ENCODE measurements at regions not wholly inside any gene's neighbourhood (a gene's known extent, or its start where the extent isn't known, plus 50 kb on each side); places are given as distances from the start of the nearest gene placed in this dataset.
A peak's percentile ranks its signal among the peaks of the same experiment; 100 is the strongest.

DNA sequence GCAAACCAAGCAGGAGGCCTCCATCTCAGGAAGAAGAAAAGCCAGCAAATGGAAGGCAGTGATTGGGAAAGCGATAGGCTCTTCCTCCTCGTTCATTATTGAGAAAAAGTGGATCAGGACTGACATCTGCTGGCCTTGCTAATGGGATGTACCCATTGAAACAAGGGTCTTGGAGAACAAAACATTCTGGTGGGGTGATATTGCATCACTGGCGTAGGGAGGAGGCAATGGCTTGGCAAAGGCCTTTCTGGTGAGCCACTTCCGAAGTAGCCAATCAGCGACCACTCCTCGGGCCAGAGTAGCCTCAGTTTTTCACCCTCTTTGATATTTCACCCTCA, 86.7 kb upstream of the NFIB start:
- H3K36me3 ChIP-seq (replicated peaks in 1 of 2; ENCODE audit: control insufficient read depth in 1 of 2, insufficient read depth in 2 of 2, low read length in 1 of 2) = no peaks in the 10 kb centered on the region
- H4K20me1 ChIP-seq (ENCODE audit: insufficient read depth) = no peaks in the 10 kb centered on the region
- H3K27me3 ChIP-seq (ENCODE audit: insufficient read depth) = no peaks in the 10 kb centered on the region
- TF ChIP-seq REST (IDR thresholded peaks at IDR 0.05; ENCODE audit: low read depth, low read length) (no peak), IRF3 (IDR thresholded peaks at IDR 0.05; ENCODE audit: low read depth, low read length) (no peak), RAD21 (IDR thresholded peaks at IDR 0.05; ENCODE audit: low read length) (peak; percentile 67), CHD2 (IDR thresholded peaks at IDR 0.05; ENCODE audit: low read length, partially characterized antibody) (no peak), FOXJ3 (CRISPR knock-in tag; IDR thresholded peaks at IDR 0.05) (no peak), SMC3 (IDR thresholded peaks at IDR 0.05; ENCODE audit: low read depth, low read length) (peak; percentile 40; the same call in 1 of the 2 replicates)
- TF ChIP-seq, protein P1, sequence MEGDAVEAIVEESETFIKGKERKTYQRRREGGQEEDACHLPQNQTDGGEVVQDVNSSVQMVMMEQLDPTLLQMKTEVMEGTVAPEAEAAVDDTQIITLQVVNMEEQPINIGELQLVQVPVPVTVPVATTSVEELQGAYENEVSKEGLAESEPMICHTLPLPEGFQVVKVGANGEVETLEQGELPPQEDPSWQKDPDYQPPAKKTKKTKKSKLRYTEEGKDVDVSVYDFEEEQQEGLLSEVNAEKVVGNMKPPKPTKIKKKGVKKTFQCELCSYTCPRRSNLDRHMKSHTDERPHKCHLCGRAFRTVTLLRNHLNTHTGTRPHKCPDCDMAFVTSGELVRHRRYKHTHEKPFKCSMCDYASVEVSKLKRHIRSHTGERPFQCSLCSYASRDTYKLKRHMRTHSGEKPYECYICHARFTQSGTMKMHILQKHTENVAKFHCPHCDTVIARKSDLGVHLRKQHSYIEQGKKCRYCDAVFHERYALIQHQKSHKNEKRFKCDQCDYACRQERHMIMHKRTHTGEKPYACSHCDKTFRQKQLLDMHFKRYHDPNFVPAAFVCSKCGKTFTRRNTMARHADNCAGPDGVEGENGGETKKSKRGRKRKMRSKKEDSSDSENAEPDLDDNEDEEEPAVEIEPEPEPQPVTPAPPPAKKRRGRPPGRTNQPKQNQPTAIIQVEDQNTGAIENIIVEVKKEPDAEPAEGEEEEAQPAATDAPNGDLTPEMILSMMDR (IDR thresholded peaks at IDR 0.05) = peak; percentile 52
- no peaks in the 10 kb centered on the region for H3K9me3 ChIP-seq
- peak; percentile 17 for DNase-seq
- ChIA-PET CTCF (interaction anchor here (1.7 kb wide), 1 partner anchor 973 kb away, joined by 8 read pairs; no protein-coding TSS in a partner anchor), POLR2A (no interaction called here)
- H3F3A ChIP-seq (replicated peaks; ENCODE audit: insufficient read depth) = no peaks in the 10 kb centered on the region
- H3K4me3 ChIP-seq (ENCODE audit: low read depth in 2 of 2, low read length in 1 of 2) = no peak overlapping the region
- H3K4me1 ChIP-seq (ENCODE audit: control insufficient read depth in 1 of 2, insufficient read depth in 2 of 2, low read depth in 1 of 2, low read length in 1 of 2) = peaks cover 5 to 8% of the 10 kb centered on the region in 2 experiments; a peak in 2 of 4 replicates
- no peak overlapping the region for H3K9ac ChIP-seq
- no peak overlapping the region for H3K27ac ChIP-seq (ENCODE audit: low read depth in 2 of 2, low read length in 1 of 2)
- H3K4me2 ChIP-seq = no peak overlapping the region
- 95% methylated on average over 6 of the region's 6 CpGs for WGBS (ENCODE audit: low lambda C conversion rate)
- no peaks in the 10 kb centered on the region for H3K9me2 ChIP-seq
- H3K79me2 ChIP-seq (ENCODE audit: insufficient read depth) = no peaks in the 10 kb centered on the region
- peak overlapping the region; percentile 30; the same call in 1 of the 2 replicates for H2AFZ ChIP-seq (ENCODE audit: low read depth)

- ChIA-PET POLR2A (no interaction called here), CTCF (interaction anchor here (1.3 to 1.7 kb wide), 2 partner anchors 30 to 972 kb away, joined by 4 to 8 read pairs; no protein-coding TSS in a partner anchor)
- no peaks in the 10 kb centered on the region for H3F3A ChIP-seq (replicated peaks; ENCODE audit: insufficient read depth)
- no peak for DNase-seq
- no peak overlapping the region for H3K9ac ChIP-seq
- WGBS (ENCODE audit: low lambda C conversion rate) = 59% methylated on average over 5 of the region's 5 CpGs
- no peaks in the 10 kb centered on the region for H3K36me3 ChIP-seq (replicated peaks in 1 of 2; ENCODE audit: control insufficient read depth in 1 of 2, insufficient read depth in 2 of 2, low read length in 1 of 2)
- no peak overlapping the region for H3K4me3 ChIP-seq (ENCODE audit: low read depth in 2 of 2, low read length in 1 of 2)
- no peak overlapping the region for H3K4me2 ChIP-seq
- peaks cover 5 to 8% of the 10 kb centered on the region in 2 experiments; a peak in 2 of 4 replicates for H3K4me1 ChIP-seq (ENCODE audit: control insufficient read depth in 1 of 2, insufficient read depth in 2 of 2, low read depth in 1 of 2, low read length in 1 of 2)
- H3K79me2 ChIP-seq (ENCODE audit: insufficient read depth) = no peaks in the 10 kb centered on the region
- TF ChIP-seq CHD2 (IDR thresholded peaks at IDR 0.05; ENCODE audit: low read length, partially characterized antibody) (no peak), SIN3A (IDR thresholded peaks at IDR 0.05; ENCODE audit: borderline replicate concordance, low read depth, low read length) (no peak), SMC3 (IDR thresholded peaks at IDR 0.05; ENCODE audit: low read depth, low read length) (no peak), MEF2A (IDR thresholded peaks at IDR 0.05; ENCODE audit: borderline replicate concordance, low read depth) (no peak), GABPA (IDR thresholded peaks at IDR 0.05; ENCODE audit: low read depth) (no peak), NRF1 (IDR thresholded peaks at IDR 0.05; ENCODE audit: low read depth, low read length) (no peak), RCOR1 (IDR thresholded peaks at IDR 0.05; ENCODE audit: low read length) (no peak), JUND (IDR thresholded peaks at IDR 0.05) (no peak), RFX5 (IDR thresholded peaks at IDR 0.05; ENCODE audit: low read length) (no peak), ELF1 (IDR thresholded peaks at IDR 0.05) (no peak), TCF12 (IDR thresholded peaks at IDR 0.05) (no peak)
- TF ChIP-seq, protein P2, sequence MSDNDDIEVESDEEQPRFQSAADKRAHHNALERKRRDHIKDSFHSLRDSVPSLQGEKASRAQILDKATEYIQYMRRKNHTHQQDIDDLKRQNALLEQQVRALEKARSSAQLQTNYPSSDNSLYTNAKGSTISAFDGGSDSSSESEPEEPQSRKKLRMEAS (IDR thresholded peaks at IDR 0.05; ENCODE audit: low read depth) = no peak
- TF ChIP-seq, protein P3, sequence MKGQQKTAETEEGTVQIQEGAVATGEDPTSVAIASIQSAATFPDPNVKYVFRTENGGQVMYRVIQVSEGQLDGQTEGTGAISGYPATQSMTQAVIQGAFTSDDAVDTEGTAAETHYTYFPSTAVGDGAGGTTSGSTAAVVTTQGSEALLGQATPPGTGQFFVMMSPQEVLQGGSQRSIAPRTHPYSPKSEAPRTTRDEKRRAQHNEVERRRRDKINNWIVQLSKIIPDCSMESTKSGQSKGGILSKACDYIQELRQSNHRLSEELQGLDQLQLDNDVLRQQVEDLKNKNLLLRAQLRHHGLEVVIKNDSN (IDR thresholded peaks at IDR 0.05; ENCODE audit: borderline replicate concordance, low read depth) = no peak
- H3K9me3 ChIP-seq = no peaks in the 10 kb centered on the region
- no peaks in the 10 kb centered on the region for H3K27me3 ChIP-seq (ENCODE audit: insufficient read depth)
- peak overlapping the region; percentile 30 for H2AFZ ChIP-seq (ENCODE audit: low read depth)
- H4K20me1 ChIP-seq (ENCODE audit: insufficient read depth) = no peaks in the 10 kb centered on the region
- H3K27ac ChIP-seq (ENCODE audit: low read depth in 2 of 2, low read length in 1 of 2) = no peak overlapping the region
- no peaks in the 10 kb centered on the region for H3K9me2 ChIP-seq
Observed at GRCh38 chr9:14399756-14400657, 86.1 kb upstream of the NFIB start.
